HCT116 (cell line): ENCODE measurements at regions not wholly inside any gene's neighbourhood (a gene's known extent, or its start where the extent isn't known, plus 50 kb on each side); places are given as distances from the start of the nearest gene placed in this dataset.

ENCODE experiments used
- ATAC-seq: fragments of 200-7000 bp; cut with Tn5 transposase; 2 replicates; pipeline ENCODE4 v1.9.1; 2020; ENCODE audit warnings: mild to moderate bottlenecking, moderate library complexity
- BruUV-seq: library from RNA; stranded (reverse); fragments of 400-500 nt; replicated peaks from 2 replicates; lab custom pipeline; 2021; lab: Mats Ljungman, UMichigan
- CTCF ChIA-PET: fragments of 300-600 bp; sonication (Branson Sonifier 250); formaldehyde crosslinking; loops from one replicate; lab custom pipeline; 2021; ENCODE audit warnings: antibody characterized with exemption; lab: Charles Lee
- POLR2A ChIA-PET: fragments of 300-600, 350-600 bp; sonication (Branson Sonifier 250); formaldehyde crosslinking; loops from one replicate; lab custom pipeline; 2021; ENCODE audit warnings: antibody characterized with exemption; lab: Charles Lee
- RAD21 ChIA-PET, 2 experiments: fragments of 300-600 bp; sonication (Branson Sonifier 250); formaldehyde crosslinking; loops; one replicate each; lab custom pipeline; 2023; ENCODE audit warnings: low total read pairs in 2 of 2; ENCODE audit not compliant: uncharacterized antibody in 2 of 2, unreplicated experiment in 2 of 2, low non-redundant PET in 1 of 2; lab: Charles Lee
- DNase-seq: peaks from one replicate; pipeline ENCODE4 v3.0.0-alpha.2; 2010; ENCODE audit warnings: low read depth, low spot score
- H2AFZ ChIP-seq: fragments of 200-600 bp; shearing (Covaris generic), sonication (generic); 2 replicates; pipeline ENCODE4 v1.6.1; 2017; ENCODE audit warnings: low read depth, mixed run types, mixed read lengths, antibody characterized with exemption, low read length; ENCODE audit not compliant: poor library complexity, severe bottlenecking
- H3K27ac ChIP-seq: 2 replicates; pipeline ENCODE4 v1.5.1; 2012; ENCODE audit warnings: low read depth, low read length
- H3K27me3 ChIP-seq: fragments of 200-600 bp; sonication (generic); 2 replicates; pipeline ENCODE4 v1.6.1; 2016; ENCODE audit warnings: mixed run types, low read length, mixed read lengths; ENCODE audit not compliant: insufficient read depth
- H3K36me3 ChIP-seq, 2 experiments: fragments of 200-500 bp in 1 of 2; fragments of 200-600 bp in 1 of 2; sonication (Bioruptor generic) in 1 of 2; sonication (generic) in 1 of 2; 2 replicates each; pipeline versions ENCODE4 v1.5.1 to v1.6.1; 2014 to 2016; ENCODE audit warnings: low read length in 2 of 2, inconsistent platforms in 1 of 2, mixed read lengths in 1 of 2, mixed run types in 1 of 2; ENCODE audit not compliant: insufficient read depth in 2 of 2, control insufficient read depth in 1 of 2
- H3K4me1 ChIP-seq, 2 experiments: fragments of 200-600 bp in 1 of 2; sonication (generic) in 1 of 2; 2 replicates each; pipeline versions ENCODE4 v1.5.1 to v1.6.1; 2012 to 2017; ENCODE audit warnings: low read length in 2 of 2, inconsistent platforms in 1 of 2, mild to moderate bottlenecking in 1 of 2, mixed read lengths in 1 of 2, mixed run types in 1 of 2, moderate library complexity in 1 of 2; ENCODE audit not compliant: insufficient read depth in 2 of 2, control insufficient read depth in 1 of 2
- H3K4me2 ChIP-seq: fragments of 200-600 bp; sonication (generic); 2 replicates; pipeline ENCODE4 v1.6.1; 2017; ENCODE audit warnings: mixed run types, low read length, mixed read lengths
- H3K4me3 ChIP-seq, 2 experiments: fragments of 200-600 bp in 1 of 2; sonication (generic) in 1 of 2; replicated peaks in 1 of 2; 2 replicates each; pipeline ENCODE4 v1.5.1; 2011 to 2016; ENCODE audit warnings: low read length in 2 of 2, control low read depth in 1 of 2, low read depth in 1 of 2, mild to moderate bottlenecking in 1 of 2, mixed read lengths in 1 of 2, mixed run types in 1 of 2
- H3K79me2 ChIP-seq: fragments of 200-600 bp; sonication (generic); 2 replicates; pipeline ENCODE4 v1.6.1; 2017; ENCODE audit warnings: mild to moderate bottlenecking, mixed run types, low read length, moderate library complexity, mixed read lengths; ENCODE audit not compliant: insufficient read depth
- H3K9ac ChIP-seq: fragments of 200-600 bp; sonication (generic); 2 replicates; pipeline ENCODE4 v1.6.1; 2016; ENCODE audit warnings: low read length, mixed read lengths
- H3K9me2 ChIP-seq: fragments of 200-600 bp; sonication (generic), shearing (Covaris generic); 2 replicates; pipeline ENCODE4 v1.6.1; 2017; ENCODE audit warnings: mixed run types, mild to moderate bottlenecking, moderate library complexity; ENCODE audit not compliant: insufficient read depth
- H3K9me3 ChIP-seq, 2 experiments: fragments of 200-500 bp in 1 of 2; fragments of 200-600 bp in 1 of 2; sonication (Bioruptor generic) in 1 of 2; sonication (generic) in 1 of 2; 2 replicates each; pipeline ENCODE4 v1.6.1; 2014 to 2017; ENCODE audit warnings: low read length in 2 of 2, mixed read lengths in 2 of 2, inconsistent platforms in 1 of 2, low read depth in 1 of 2, mild to moderate bottlenecking in 1 of 2, mixed run types in 1 of 2, moderate library complexity in 1 of 2; ENCODE audit not compliant: control insufficient read depth in 1 of 2, insufficient read depth in 1 of 2
- H4K20me1 ChIP-seq: fragments of 200-600 bp; sonication (generic), shearing (Covaris generic); 2 replicates; pipeline ENCODE4 v1.6.1; 2017; ENCODE audit warnings: mixed run types, mild to moderate bottlenecking, moderate library complexity; ENCODE audit not compliant: insufficient read depth
- CBX3 ChIP-seq: IDR thresholded peaks from 2 replicates; pipeline ENCODE4 v1.6.1; 2012; ENCODE audit warnings: low read depth
- CEBPB ChIP-seq: IDR thresholded peaks from 2 replicates; pipeline ENCODE4 v1.6.1; 2012; ENCODE audit warnings: low read depth
- EGR1 ChIP-seq: IDR thresholded peaks from 2 replicates; pipeline ENCODE4 v1.6.1; 2012; ENCODE audit warnings: low read depth
- EZH2 ChIP-seq: fragments of 200-600 bp; sonication (generic); IDR thresholded peaks from 2 replicates; pipeline ENCODE4 v1.6.1; 2017; ENCODE audit warnings: antibody characterized with exemption, mixed run types
- POLR2A ChIP-seq: IDR thresholded peaks from 2 replicates; pipeline ENCODE4 v1.7.0; 2011; ENCODE audit warnings: borderline replicate concordance; ENCODE audit not compliant: insufficient read depth, insufficient read length; ENCODE audit errors: extremely low read depth
- POLR2AphosphoS5 ChIP-seq: IDR thresholded peaks from 2 replicates; pipeline ENCODE4 v1.6.1; 2011; ENCODE audit warnings: mild to moderate bottlenecking, low read depth, low read length, moderate library complexity
- SIN3A ChIP-seq: IDR thresholded peaks from 2 replicates; pipeline ENCODE4 v1.6.1; 2012; ENCODE audit warnings: low read depth
- SP1 ChIP-seq: IDR thresholded peaks from 2 replicates; pipeline ENCODE4 v1.6.1; 2012; ENCODE audit warnings: low read depth
- SRF ChIP-seq: IDR thresholded peaks from 2 replicates; pipeline ENCODE4 v1.6.1; 2012; ENCODE audit warnings: low read depth
- TCF7L2 ChIP-seq: IDR thresholded peaks from 2 replicates; pipeline ENCODE4 v1.7.0; 2011; ENCODE audit warnings: borderline replicate concordance, inconsistent platforms; ENCODE audit not compliant: insufficient read depth, insufficient read length; ENCODE audit errors: extremely low read depth
- YY1 ChIP-seq: IDR thresholded peaks from 2 replicates; pipeline ENCODE4 v1.6.1; 2011; ENCODE audit warnings: low read length, low read depth, moderate library complexity, mild to moderate bottlenecking; ENCODE audit not compliant: insufficient replicate concordance; ENCODE audit errors: extremely low read depth
- ZFX ChIP-seq: fragments of 450-650 bp; IDR thresholded peaks from 2 replicates; pipeline ENCODE4 v1.6.1; 2017
- ZNF274 ChIP-seq: fragments of 200-500 bp; sonication (Bioruptor generic); IDR thresholded peaks from 2 replicates; pipeline ENCODE4 v1.6.1; 2014; ENCODE audit warnings: mild to moderate bottlenecking, low read depth, low read length, inconsistent platforms
- intact Hi-C: fragments of 100-400 bp; cut with micrococcal nuclease; formaldehyde crosslinking; loops from 2 replicates; pipeline ENCODE4 v1.10.0; 2022
- TF ChIP-seq, protein P1 (sequence below): IDR thresholded peaks from 2 replicates; pipeline ENCODE4 v1.6.1; 2012
- TF ChIP-seq, protein P2 (sequence below): IDR thresholded peaks from 2 replicates; pipeline ENCODE4 v1.6.1; 2012
- TF ChIP-seq, protein P3 (sequence below): IDR thresholded peaks from 2 replicates; pipeline ENCODE4 v1.6.1; 2012; ENCODE audit warnings: low read depth

DNA sequence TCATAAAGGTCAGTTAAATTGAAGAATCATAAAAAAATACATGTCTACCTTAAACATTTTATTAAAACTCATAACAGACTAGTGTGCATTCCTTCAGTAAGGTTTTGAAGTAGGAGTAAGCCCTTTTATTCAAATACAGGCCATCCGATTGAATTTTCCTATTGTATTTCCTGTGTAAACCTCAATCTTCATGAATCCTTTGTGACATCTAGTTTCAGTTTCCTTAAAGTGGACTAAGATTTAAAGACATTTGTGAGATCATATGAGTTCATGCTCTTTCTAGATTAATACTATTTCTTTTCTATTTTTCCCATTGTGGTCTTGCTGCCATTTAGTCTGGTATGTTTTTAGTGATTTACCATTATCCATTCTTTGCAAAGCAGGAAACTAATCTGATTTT is 644.7 kb upstream of the BOD1L1 start:
- ChIA-PET POLR2A (no interaction called here), CTCF (no interaction called here)
- H3K4me1 ChIP-seq: no peaks in the 10 kb centered on the region
- ATAC-seq: no peak
- H3K4me3 ChIP-seq: no peak overlapping the region
- DNase-seq: no peak
- no peaks in the 10 kb centered on the region for H3K9me2 ChIP-seq
- H3K36me3 ChIP-seq: no peaks in the 10 kb centered on the region
- no peaks in the 10 kb centered on the region for H3K27me3 ChIP-seq
- BruUV-seq: no TSS peak
- intact Hi-C loops: no loop called here
- peaks cover 3 to 5% of the 10 kb centered on the region in 2 experiments; a peak in 2 of 4 replicates for H3K9me3 ChIP-seq
- H3K9ac ChIP-seq: no peak overlapping the region
- TF ChIP-seq ZNF274 (no peak), POLR2A (no peak), EZH2 (no peak), TCF7L2 (no peak), CEBPB (no peak), YY1 (no peak), CBX3 (no peak), SRF (no peak), ZFX (no peak), POLR2AphosphoS5 (no peak), EGR1 (no peak), SP1 (no peak), SIN3A (no peak)
- TF ChIP-seq, protein P1, sequence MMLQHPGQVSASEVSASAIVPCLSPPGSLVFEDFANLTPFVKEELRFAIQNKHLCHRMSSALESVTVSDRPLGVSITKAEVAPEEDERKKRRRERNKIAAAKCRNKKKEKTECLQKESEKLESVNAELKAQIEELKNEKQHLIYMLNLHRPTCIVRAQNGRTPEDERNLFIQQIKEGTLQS: no peak
- TF ChIP-seq, protein P2, sequence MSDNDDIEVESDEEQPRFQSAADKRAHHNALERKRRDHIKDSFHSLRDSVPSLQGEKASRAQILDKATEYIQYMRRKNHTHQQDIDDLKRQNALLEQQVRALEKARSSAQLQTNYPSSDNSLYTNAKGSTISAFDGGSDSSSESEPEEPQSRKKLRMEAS: no peak
- TF ChIP-seq, protein P3, sequence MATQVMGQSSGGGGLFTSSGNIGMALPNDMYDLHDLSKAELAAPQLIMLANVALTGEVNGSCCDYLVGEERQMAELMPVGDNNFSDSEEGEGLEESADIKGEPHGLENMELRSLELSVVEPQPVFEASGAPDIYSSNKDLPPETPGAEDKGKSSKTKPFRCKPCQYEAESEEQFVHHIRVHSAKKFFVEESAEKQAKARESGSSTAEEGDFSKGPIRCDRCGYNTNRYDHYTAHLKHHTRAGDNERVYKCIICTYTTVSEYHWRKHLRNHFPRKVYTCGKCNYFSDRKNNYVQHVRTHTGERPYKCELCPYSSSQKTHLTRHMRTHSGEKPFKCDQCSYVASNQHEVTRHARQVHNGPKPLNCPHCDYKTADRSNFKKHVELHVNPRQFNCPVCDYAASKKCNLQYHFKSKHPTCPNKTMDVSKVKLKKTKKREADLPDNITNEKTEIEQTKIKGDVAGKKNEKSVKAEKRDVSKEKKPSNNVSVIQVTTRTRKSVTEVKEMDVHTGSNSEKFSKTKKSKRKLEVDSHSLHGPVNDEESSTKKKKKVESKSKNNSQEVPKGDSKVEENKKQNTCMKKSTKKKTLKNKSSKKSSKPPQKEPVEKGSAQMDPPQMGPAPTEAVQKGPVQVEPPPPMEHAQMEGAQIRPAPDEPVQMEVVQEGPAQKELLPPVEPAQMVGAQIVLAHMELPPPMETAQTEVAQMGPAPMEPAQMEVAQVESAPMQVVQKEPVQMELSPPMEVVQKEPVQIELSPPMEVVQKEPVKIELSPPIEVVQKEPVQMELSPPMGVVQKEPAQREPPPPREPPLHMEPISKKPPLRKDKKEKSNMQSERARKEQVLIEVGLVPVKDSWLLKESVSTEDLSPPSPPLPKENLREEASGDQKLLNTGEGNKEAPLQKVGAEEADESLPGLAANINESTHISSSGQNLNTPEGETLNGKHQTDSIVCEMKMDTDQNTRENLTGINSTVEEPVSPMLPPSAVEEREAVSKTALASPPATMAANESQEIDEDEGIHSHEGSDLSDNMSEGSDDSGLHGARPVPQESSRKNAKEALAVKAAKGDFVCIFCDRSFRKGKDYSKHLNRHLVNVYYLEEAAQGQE: no peak
- TF ChIP-seq, all 23 proteins: peak for 0
- Histone ChIP-seq H3K79me2 (no peaks in the 10 kb centered on the region), H3K27ac (no peak overlapping the region), H4K20me1 (no peaks in the 10 kb centered on the region), H2AFZ (no peak overlapping the region), H3K4me2 (no peak overlapping the region)
- RAD21 ChIA-PET: no interaction called here
